ENCODE measurements at regions not wholly inside any gene's neighbourhood (a gene's known extent, or its start where the extent isn't known, plus 50 kb on each side); places are given as distances from the start of the nearest gene placed in this dataset.
A peak's percentile ranks its signal among the peaks of the same experiment; 100 is the strongest.

DNA sequence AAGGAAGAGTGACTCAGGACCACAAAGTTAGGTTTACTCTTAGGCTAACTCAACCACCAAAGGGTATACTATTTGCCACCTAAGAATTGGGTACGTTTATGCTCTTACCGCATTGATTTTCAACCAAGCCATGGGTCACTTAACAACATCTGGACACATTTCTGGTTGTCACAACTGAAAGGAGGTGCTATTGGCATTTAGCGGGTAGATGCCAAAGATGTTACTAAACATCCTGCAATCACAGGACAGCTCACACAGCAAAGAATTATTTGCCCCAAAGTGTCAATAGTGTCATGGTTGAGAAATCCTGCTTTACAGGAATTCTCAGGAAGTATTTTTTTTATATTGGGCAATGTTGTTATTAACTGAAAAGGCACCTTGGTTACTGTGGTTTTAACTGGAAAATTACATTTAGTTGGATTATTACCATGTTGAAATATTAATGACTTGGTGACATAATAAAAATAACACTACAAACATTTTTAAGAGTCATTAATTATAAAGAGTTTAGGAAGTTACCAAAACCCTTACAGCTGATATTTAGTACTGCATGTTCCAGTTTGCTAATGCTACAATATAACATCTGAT lies 185.0 kb upstream of the TMEM196 start:
- H3K4me2 ChIP-seq (ENCODE audit: low read depth, low read length): no peak overlapping the region
- ChIA-PET POLR2A (no interaction called here), CTCF (ENCODE audit: low intra/inter-chr PET ratio, low total read pairs) (no interaction called here)
- H3K27me3 ChIP-seq (ENCODE audit: control insufficient read depth in 1 of 2, insufficient read depth in 2 of 2, low read length in 2 of 2): no peaks in the 10 kb centered on the region
- TF ChIP-seq ZFP37 (CRISPR knock-in tag; IDR thresholded peaks at IDR 0.05; ENCODE audit: borderline replicate concordance) (no peak), ZNF446 (CRISPR knock-in tag; IDR thresholded peaks at IDR 0.05) (no peak), SATB2 (CRISPR knock-in tag; IDR thresholded peaks at IDR 0.05) (no peak), ZC3H13 (CRISPR knock-in tag; IDR thresholded peaks at IDR 0.05) (no peak), ZNF639 (CRISPR knock-in tag; conservative IDR thresholded peaks at IDR 0.05) (no peak), E2F1 (CRISPR knock-in tag; IDR thresholded peaks at IDR 0.05) (no peak), ZBTB8A (CRISPR knock-in tag; IDR thresholded peaks at IDR 0.05; ENCODE audit: borderline replicate concordance, low read depth) (no peak), ZNF331 (CRISPR knock-in tag; IDR thresholded peaks at IDR 0.05) (no peak), RXRB (CRISPR knock-in tag; IDR thresholded peaks at IDR 0.05; ENCODE audit: borderline replicate concordance) (no peak), NR2C2 (CRISPR knock-in tag; IDR thresholded peaks at IDR 0.05; ENCODE audit: borderline replicate concordance) (no peak), ZNF616 (CRISPR knock-in tag; IDR thresholded peaks at IDR 0.05; ENCODE audit: low read depth) (no peak)
- H3K4me1 ChIP-seq (ENCODE audit: insufficient read depth, low read length): no peaks in the 10 kb centered on the region
- no peak overlapping the region for H3K27ac ChIP-seq (ENCODE audit: extremely low read length, insufficient read depth, low read length)
- H3K4me3 ChIP-seq (replicated peaks in 1 of 3; ENCODE audit: insufficient read depth in 1 of 3, low read depth in 2 of 3, low read length in 3 of 3): no peak overlapping the region
- no peaks in the 10 kb centered on the region for H3K79me2 ChIP-seq (ENCODE audit: insufficient read depth, low read length)
- in situ Hi-C loops (cut with HindIII; ENCODE audit: extremely low pct_ligation_motif_present, low pct_unique_long_range_greater_than_20kb) (no loop called here), intact Hi-C loops (cut with micrococcal nuclease; ENCODE audit: unreplicated experiment) (no loop called here)
- DNase-seq (ENCODE audit: low spot score) (peak; percentile 1), ATAC-seq (no peak), FAIRE-seq (no peak)
- H3K9me3 ChIP-seq (ENCODE audit: low read length): peaks cover 70% of the 10 kb centered on the region
- BruUV-seq (replicated peaks): no TSS peak
- no peaks in the 10 kb centered on the region for H4K20me1 ChIP-seq (ENCODE audit: insufficient read depth, low read length)
- H2AFZ ChIP-seq (ENCODE audit: low read length): no peak overlapping the region
- no peaks in the 10 kb centered on the region for H3K36me3 ChIP-seq (replicated peaks in 1 of 2; ENCODE audit: control insufficient read depth in 1 of 2, insufficient read depth in 2 of 2, low read length in 2 of 2)
- no peak overlapping the region for H3K9ac ChIP-seq (ENCODE audit: insufficient read depth, low read depth, low read length)
- 22% methylated on average over 3 of the region's 3 CpGs for WGBS (ENCODE audit: low lambda C conversion rate)

Data from HepG2 (cell line).